ENCODE measurements at regions not wholly inside any gene's neighbourhood (a gene's known extent, or its start where the extent isn't known, plus 50 kb on each side); places are given as distances from the start of the nearest gene placed in this dataset.

- TF ChIP-seq MTERF4 (CRISPR knock-in tag; IDR thresholded peaks at IDR 0.05) (no peak), ZBTB40 (IDR thresholded peaks at IDR 0.05) (no peak), ZBTB40 (CRISPR knock-in tag; IDR thresholded peaks at IDR 0.05) (no peak)
Observed at GRCh38 chr4:141352909-141353525, 132.3 kb downstream of the ZNF330 start (continued).
